GM19328 (cell line): ENCODE measurements at regions not wholly inside any gene's neighbourhood (a gene's known extent, or its start where the extent isn't known, plus 50 kb on each side); places are given as distances from the start of the nearest gene placed in this dataset.

Source experiments
- ATAC-seq: cut with Tn5 transposase; IDR thresholded peaks from one replicate; pipeline ENCODE4 v1.9.1; 2021; ENCODE audit warnings: mild to moderate bottlenecking, moderate library complexity; ENCODE audit not compliant: unreplicated experiment

- ATAC-seq: no peak
Observed at GRCh38 chr6:106918115-106918514, 56.4 kb downstream of the CD24 start.

DNA sequence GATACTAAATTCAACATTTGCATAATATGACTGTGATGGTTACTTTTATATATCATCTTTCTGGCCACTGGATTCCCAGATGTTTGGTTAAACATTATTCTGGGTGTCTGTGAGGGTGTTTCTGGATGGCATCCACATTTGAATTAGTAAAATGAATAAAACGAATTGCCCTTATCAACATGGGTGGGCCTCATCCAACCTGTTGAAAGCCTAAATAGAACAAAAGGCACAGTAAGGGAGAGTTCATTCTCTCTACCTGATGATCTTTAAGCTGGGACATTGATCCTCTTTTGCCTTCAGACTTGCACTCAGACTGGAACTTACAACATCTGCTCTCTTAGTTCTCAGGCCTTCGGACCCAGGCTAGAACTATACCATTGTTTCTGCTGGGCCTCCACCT, 57.6 kb downstream of the CD24 start:
- no peak for ATAC-seq

- ATAC-seq: no peak
Observed at GRCh38 chr6:106913676-106914280, 60.8 kb downstream of the CD24 start.

DNA sequence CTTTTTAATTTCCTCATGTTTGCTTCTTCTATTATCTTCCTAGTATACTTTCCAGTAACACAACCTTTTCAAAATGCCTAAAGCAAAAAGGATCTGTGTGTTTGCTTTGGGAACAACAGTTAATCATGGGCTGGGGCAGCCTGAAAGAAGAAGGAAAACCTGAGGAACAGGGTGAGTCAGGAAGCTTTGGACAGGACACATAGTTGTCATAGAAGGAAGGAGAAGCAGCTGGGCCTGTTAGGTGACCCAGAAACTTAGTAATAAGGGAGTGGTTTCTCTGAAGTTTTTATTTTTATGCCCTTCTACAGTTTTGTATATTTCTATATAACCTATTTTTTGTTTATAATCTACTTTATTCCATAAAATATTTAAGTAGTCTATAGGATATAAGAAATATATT, 61.4 kb downstream of the CD24 start:
- ATAC-seq: no peak

- no peak for ATAC-seq
Observed at GRCh38 chr6:106912091-106912490, 62.4 kb downstream of the CD24 start.

GRCh38 chr6:106910999-106911949, 63.3 kb downstream of the CD24 start:
- no peak for ATAC-seq

- no peak for ATAC-seq
Observed at GRCh38 chr6:106908386-106908840, 66.1 kb downstream of the CD24 start.

DNA sequence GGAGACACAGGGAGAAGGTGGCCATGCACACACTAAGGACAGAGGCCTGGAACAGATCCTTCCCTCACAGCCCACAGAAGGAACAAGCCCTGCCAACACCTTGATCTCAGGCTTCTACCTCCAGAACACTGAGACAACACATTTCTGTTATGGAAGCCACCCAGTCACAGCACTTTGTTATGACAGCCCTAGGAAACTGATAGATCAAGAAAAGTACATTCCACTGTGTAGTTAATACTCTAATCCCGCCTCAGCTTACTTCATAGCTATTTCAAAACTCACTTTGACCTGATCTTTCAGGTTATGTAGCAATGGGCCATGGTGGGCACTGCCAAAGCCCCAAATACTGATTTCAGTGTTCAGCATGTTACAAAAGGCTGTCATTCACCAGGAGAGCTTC, 66.8 kb downstream of the CD24 start:
- no peak for ATAC-seq

GRCh38 chr6:106906232-106906631, 68.3 kb downstream of the CD24 start:
- no peak for ATAC-seq

- ATAC-seq: no peak
Observed at GRCh38 chr6:106903299-106903698, 71.2 kb downstream of the CD24 start.

DNA sequence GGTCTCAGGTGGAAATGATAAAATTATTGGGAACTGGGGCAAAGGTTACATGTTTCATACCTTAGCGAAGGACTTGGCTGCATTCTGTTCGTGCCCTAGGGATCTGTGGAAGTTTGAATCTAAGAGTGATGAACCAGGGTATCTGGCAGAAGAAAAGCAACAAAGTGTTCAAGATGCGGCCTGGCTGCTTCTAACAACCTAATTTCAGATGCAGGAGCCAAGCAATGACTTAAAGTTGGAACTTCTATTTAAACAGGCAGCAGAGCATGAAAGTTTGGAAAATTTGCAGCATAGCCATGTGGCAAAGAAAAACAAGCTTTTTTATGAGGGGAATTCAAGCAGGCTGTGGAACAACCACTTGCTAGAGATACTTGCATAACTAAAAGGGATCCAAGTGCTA, 73.5 kb downstream of the CD24 start:
- ATAC-seq: no peak

GRCh38 chr6:106899697-106900096, 74.8 kb downstream of the CD24 start:
- no peak for ATAC-seq

- no peak for ATAC-seq
Observed at GRCh38 chr6:106897580-106897979, 76.9 kb downstream of the CD24 start.

DNA sequence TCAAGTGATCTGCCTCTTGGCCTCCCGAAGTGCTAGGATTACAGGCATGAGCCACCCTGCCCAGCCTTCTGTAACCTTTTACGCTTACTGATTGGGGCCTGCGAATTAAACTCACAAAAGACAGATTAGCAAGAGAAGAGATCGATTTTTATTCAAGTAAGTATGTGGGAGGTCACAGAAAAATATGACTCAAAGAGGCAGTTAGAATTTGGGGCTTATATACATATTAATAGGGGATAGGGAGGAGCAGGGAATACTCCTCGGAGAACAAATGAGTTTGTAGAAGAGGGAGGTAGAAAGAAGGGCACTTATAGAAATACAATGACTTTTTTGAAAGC, 78.9 kb downstream of the CD24 start:
- no peak for ATAC-seq

GRCh38 chr6:106894978-106895702, 79.4 kb downstream of the CD24 start:
- ATAC-seq: no peak

DNA sequence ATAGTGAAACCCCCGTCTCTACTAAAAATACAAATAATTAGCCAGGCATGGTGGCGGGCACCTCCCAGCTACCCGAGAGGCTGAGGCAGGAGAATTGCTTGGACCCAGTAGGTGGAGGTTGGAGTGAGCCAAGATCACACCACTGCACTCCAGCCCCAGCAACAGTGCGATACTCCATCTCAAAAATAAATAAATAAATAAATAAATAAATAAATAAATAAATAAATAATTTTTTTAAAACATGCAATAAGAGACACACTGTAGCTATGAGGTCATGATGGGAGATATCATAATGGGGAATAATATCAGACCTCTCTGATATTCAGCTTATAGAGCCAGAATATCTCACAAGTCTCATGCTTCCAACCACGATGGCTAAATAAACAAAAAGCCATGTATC, 82.3 kb downstream of the CD24 start:
- no peak for ATAC-seq

- ATAC-seq: no peak
Observed at GRCh38 chr6:106890447-106890846, 84.1 kb downstream of the CD24 start.

GRCh38 chr6:106889692-106890091, 84.8 kb downstream of the CD24 start:
- no peak for ATAC-seq

DNA sequence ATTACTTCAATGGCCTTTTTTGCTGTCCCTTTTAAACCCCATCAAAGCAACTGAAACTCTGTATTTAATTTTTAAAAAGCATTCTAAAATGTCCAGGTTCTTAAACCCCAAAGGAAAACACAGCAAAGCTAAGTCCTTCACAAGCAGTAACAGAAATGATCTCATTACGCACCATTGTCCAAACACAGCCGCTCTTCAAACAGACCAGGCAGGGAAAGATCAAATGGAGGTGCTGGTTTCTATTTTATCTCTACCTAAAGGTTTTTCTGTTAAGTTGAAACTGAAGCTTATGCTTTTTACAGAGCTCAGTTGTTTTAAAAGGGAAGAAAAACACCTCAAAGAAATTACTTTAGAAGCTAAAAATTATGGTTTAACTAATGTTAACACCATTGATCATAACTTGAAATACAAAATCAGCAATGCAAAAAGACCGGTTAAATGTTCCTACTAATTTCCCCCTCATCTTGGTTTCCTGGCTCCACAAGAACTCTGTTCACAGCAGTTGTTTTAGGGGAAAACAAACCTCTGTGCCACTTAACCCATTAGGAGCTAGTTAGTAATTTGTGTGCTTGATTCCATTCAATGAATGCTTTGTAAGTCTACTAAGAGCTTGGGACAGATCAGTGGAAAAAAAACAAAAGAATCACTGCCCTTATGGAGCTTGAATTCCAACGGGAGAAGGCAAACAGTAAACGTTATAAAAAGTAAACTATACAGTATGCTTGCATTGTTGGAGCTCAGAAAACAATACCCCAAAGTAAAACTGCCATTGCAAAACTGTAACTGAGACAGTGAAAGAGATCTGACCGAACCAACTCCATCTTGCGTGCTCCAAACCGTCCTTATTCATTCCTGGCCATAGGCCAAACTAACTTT, 87.4 kb downstream of the CD24 start:
- ATAC-seq: no peak

- ATAC-seq: no peak
Observed at GRCh38 chr6:106886081-106886843, 88.3 kb downstream of the CD24 start.
